HG03378 (cell line): ENCODE measurements at regions not wholly inside any gene's neighbourhood (a gene's known extent, or its start where the extent isn't known, plus 50 kb on each side); places are given as distances from the start of the nearest gene placed in this dataset.
"Not testable (repeated sequence)": the region's sequence is repeated elsewhere in the genome, so short reads cannot be mapped to it uniquely, and the experiment has no call there.

ENCODE experiments used
- ATAC-seq: cut with Tn5 transposase; IDR thresholded peaks from one replicate; pipeline ENCODE4 v1.9.1; 2021; ENCODE audit warnings: mild to moderate bottlenecking, moderate library complexity; ENCODE audit not compliant: unreplicated experiment

DNA sequence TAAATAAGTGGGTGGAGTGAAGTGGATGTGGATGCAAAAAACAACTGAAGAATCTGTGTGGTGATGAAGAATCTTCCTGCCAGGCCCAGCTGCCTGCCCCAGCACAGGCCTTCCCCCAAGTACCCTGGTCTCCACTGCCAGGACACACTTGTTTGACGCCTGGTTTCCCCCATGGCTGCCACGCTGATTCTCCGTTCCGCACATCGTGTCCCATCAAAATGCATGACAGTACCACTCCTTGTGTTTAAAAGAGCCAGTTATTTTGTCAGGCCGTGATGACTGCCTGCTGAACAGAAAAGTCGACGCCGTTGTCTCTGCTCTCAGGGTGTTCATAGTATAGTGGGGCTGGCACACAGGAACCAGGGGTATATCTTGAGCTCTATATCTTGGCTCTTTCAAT is 50.3 kb upstream of the KYNU start:
- ATAC-seq = no peak

DNA sequence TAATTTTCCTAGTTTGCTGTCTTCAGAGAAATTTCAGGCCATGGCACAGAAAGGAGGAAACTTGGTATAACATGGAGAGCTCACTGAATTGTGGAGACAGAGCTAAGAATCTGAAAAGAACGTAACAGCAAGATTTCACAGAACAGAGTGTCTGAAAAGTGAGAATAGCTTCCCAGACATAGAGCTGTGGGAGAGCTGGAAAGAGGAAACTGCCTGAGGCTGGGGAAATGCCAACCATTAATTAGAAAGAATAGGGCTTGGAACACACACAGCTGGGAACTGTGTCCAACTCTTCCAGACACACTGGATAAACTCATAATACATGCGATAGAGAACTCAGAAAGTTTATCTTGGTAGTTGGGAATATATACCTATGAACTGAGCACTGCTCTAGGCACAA is 51.6 kb upstream of the KYNU start:
- ATAC-seq = no peak

DNA sequence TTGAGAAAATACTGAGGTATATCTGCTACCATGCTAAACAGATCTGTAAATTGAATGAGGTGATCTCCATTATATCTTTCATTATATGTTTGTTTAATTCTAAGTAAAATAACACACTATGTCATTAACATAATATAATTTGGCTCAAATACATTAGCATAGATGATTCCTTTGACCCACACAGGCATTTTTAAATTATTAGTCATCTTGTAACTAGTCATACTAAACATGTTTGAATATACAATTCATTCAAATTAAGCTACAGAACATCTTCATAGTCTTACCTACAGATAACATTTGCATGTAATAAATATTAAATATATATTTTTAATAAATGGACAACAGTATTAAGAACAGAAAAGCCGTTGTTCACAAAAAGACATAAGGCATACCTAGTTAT is 52.7 kb upstream of the KYNU start:
- ATAC-seq = no peak

DNA sequence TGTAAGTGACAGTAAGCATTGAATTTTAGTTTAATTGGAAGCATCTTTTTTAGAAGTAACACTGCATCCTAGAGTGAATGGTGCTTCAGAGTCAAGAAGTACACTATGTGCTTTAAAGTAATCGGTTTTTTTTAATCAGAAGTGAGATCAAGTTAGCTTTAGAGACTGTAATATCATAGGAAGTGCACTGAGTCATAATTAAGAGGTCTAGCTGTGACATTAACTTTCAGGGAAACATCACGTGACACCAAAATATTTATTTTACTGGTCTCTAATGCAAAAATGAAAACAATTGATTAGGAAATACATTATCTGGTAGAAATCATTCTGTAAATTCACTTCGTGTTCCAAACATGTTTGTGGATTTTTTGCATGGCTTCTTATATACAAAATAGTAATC is 55.3 kb upstream of the KYNU start:
- no peak for ATAC-seq

DNA sequence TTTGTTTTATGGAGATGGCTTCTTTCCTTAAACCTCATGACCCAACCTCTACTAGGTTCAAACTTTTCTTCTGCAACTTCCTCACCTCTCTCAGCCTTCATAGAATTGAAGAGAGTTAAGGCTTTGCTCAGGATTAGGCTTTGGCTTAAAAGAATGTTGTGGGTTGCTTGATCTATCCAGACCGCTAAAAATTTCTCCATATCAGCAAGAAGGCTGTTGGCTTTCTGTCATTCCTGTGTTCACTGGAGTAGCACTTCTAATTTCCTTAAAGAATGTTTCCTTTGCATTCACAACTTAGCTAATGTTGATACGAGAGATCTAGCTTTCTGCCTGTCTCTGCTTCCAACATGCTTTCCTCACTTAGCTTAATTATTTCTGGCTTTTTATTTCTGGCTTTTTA is 58.1 kb upstream of the KYNU start:
- ATAC-seq = no peak

DNA sequence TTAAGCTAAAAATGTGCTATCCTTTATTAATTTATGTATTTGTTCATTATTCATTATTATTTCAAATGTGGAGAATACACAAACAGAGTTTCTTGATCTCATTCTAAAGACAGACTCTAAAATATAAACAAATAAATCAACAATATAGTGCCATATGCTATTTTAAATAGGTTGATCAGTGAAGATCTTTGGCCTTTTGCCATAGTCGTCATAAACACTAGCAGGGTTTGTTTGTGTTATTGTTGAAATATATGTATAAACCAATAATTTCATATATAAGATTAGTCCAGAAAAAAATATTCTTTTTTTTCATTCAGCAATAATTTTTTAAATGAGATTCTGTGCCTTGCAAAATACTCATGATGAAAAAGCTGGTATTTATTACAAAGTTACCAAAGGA is 62.1 kb upstream of the KYNU start:
- ATAC-seq = no peak

DNA sequence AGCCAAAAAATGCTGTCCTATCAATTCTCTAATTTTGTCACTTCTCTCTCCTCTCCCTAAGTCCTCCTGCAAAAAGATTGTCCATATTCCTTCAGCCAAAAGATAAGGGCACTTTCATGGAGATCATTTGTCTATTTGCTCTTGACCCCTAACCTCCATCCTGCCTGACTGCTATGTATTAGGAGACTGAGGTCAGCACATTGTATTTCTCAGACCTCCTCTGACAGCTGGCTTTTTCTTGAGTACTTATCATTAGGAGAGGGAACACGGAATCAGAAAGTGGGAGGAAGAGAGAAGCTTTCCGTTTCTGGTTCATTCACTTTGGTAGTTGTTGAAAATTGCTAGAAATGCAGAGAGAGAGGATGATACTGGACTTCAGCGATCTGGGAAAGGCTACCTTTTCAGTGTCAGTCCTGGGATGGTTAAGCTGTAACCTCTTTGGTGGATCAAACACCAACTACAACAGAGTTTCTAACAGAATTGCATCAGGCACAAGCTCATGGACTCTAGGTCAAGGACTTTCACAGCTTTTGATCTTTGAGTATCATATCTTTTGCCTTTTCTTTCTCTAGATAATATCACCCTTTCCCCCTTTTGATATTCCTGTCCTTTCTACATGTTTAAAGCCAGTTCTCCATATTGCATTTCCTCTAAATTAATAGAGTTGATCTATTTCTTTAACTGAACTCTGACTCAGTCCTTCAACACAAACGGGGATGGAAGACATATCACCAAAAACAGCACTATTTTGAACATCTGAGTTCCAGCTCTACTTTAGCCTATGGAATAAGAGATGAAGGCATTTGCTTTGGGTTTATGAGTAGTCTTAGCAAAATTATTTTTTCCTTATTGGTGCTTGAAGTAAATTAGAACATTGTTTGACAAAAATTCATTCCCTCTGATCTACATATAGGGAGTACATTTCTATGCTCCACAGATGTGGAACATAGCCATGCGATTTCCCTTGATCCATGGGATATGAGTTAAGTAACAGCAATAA is 63.3 kb upstream of the KYNU start:
- ATAC-seq = no peak

DNA sequence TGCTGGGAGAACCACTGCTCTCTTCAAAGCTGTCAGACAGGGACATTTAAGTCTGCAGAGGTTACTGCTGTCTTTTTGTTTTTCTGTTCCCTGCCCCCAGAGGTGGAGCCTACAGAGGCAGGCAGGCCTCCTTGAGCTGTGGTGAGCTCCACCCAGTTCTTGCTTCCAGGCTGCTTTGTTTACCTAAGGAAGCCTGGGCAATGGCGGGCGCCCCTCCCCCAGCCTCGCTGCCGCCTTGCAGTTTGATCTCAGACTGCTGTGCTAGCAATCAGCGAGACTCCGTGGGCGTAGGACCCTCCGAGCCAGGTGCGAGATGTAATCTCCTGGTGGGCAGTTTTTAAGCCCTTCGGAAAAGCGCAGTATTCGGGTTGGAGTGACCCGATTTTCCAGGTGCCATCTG is 65.8 kb upstream of the KYNU start:
- ATAC-seq = not testable (repeated sequence)

DNA sequence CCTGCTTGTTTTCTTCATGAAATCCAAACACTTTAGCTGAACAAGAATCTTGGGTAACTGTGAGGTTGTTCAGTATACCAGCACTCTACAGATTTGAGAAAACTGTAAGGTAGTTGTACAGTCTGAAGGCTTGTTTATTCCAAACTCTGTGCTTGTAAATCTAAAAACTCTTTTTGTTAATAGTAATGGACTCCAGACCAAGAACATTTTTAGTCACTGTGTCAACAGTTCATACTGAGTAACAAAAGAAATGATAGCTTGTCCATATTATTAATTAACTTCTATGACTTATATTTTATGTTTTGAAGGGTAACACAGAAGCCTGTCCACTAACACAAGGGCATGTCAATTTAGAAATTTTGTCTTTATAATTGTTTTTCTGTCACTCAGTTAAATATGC is 72.2 kb upstream of the KYNU start:
- ATAC-seq = no peak

DNA sequence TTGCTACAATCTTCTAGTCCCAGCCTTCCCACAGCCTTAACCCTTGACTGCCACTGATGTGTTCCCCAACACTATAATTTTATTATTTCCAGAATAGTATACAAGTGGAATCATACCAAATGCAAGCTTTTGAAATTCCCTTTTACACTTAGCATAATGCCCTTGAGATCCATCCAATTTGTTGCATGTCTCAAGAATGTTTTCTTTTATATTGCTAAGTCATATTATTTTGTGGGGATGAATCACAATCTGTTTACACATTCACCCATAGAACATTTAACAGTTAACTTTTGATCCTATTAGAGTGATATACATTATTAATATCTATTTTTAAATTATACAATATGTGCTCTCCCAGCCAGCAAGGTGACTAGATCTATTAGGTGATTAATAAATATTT is 74.3 kb upstream of the KYNU start:
- ATAC-seq = no peak

DNA sequence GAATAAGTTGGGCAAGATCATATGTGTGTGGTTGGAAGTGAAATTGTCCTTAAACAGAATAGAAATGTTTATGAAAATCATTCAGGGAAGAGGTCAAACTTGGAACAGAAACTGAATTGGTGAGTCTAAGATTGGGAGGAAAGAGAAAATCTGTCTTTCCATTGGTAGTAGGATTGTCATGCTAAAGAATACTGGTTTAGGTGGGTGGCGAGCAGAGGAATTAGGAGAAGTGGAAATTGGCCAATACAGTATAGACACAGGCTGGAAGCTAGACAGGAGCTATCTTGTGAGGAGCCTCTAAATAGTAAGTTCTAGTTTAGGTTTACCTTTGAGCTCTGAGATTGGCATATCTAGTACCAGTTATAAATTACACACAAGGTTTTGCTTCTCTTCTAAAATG is 80.9 kb upstream of the KYNU start:
- ATAC-seq = no peak

DNA sequence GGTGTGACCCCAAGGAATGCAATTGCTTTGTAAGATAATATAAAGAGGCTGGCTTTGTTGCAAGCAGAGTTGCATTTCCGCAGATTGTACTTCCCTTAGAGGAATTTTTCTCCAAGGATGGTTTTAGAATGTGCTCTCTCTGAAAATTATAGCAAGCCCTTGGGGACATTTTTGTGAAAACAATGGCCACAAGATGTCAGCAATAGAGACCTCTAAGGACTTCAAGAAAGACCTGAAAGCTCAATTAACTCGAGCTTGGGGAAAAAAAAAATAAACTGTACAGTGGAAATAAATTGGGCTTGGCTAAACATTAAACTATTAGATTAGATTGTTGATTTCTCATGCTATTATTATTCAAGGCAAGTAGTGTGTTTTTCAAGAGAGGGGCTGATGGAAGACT is 81.3 kb upstream of the KYNU start:
- no peak for ATAC-seq

DNA sequence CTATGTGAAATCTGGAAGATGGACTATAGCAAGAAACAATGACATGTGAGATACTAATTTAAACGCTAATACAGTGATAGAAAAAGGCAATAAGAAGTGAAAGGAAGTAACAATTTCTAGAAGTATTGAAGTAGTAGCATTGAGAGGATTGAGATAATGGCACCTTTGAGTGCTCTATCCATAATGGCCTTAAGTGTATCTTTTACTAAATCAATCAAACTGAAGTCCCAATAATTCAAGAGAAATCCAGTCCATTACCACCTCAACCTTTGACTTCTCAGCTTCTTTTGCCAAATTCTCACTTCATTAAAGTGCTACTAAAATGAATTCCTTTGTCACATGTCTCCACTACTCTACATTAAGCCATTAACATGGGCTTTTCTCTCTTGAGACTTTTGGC is 82.6 kb upstream of the KYNU start:
- ATAC-seq = no peak

DNA sequence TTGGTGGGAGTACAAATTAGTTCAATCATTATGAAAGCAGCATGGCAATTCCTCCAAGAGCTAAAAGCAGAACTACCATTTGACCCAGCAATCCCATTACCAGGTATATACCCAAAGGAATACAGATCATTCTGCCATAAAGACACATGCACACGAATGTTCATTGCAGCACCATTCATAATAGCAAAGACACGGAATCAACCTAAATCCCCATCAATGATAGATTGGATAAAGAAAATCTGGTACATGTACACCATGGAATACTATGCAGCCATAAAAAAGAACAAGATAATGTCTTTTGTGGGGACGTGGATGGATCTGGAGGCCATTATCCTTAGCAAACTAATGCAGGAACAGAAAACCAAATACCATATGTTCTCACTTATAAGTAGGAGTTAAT is 85.1 kb upstream of the KYNU start:
- not testable (repeated sequence) for ATAC-seq

DNA sequence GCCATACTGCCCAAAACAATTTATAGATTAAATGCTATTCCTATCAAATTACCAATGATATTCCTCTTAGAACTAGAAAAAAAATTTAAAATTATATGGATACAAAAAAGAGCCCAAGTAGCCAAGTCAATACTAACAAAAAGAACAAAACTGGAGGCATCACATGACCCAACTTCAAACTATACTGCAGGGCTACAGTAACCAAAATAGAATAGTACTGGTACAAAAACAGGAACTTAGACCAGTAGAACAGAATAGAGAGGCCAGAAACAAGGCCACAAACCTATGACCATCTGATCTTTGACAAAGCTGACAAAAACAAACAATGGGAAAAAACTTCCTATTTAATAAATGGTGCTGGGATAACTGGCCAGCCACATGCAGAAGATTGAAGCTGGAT is 86.1 kb upstream of the KYNU start:
- ATAC-seq = no peak

DNA sequence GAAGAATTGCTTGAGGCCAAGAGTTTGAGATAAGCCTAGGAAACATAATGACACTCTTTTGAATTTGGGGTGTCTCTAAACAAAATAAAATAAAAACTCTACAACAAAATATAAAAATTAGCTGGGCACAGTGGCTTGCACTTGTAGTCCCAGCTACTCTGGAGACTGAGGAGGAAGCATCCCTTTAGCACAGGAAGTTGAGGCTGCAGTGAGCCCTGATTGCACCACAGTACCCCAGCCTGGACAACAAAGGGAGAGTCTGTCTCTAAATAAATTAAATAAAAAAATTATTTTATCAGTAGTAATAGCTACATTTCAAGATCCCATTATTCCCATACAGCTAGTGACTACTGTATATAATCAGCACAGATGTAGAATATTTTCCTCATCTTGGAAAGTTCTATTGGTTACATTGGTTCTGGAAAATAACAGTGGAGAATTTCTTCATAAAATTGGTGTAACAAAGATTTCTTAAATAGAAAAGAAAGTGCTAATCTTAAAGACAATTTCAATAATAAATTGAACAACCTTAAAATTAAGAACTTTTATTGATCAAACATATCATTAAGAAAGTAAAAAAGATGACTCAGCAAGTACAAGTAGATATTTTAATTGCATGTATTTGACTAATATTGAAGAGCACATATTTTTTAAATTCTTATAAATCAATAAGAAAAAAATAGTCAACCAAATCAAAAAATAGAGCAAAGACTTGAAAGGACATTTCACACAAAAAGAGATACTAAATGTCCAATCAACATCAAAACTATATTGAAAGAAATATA is 90.4 kb upstream of the KYNU start:
- ATAC-seq = no peak

DNA sequence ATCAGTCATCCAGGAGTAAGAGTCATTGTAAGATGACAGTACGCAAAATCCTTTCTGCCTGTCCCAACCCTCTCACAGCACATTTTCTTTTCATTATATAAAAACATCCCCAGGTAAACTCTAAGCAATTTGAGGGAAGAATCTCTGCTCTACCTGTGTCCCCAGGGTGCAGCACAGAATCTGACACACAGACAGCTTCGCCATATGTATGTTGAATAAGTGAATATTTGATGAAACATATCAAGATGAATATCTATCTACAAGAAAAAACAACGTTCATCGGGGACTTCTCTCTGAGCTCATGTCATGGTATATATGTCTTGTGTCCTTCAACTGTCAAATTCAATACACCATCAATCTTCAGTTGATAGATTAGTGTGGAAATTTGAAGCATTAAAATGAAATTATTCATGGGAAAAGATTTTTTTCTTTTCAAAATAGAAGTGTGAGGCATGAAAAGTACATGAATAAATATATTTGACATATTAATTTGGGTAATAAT is 94.5 kb upstream of the KYNU start:
- no peak for ATAC-seq

DNA sequence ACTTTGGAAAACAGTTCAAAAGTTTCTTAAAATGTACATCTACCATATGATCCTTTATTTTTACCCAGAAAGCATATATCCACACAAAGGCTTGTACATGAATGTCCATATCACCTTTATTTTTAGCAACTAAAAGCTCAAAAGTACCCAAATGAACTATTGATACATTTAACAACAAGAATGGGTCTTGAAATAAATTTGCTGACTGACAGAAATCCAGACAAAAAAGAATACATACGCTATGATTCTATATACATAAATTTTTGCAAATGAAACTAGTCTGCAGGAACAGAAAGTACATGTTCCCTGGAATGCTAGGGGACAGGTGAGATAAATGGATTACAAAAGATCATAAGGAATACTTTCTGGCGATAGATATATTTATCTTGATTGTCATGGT is 96.3 kb upstream of the KYNU start:
- ATAC-seq = no peak

DNA sequence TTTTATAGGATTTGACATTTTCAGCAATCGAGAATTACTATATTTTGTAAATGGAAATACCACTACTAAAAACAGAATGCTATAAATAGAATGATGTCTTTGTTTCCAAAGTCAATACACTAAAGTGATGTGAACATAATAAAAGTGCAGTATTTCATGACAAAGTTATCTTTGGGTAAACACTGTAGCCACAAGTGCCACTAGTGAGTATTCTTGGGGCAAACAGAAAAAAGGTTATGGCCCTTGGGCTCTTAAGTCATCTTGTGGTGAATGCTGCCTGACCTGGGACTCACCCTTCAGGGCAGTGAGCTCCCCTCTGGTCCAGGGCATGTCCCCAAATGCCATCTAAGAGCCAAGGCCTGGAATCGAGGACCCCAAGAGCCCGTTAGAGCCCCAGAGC is 99.2 kb upstream of the KYNU start:
- no peak for ATAC-seq

DNA sequence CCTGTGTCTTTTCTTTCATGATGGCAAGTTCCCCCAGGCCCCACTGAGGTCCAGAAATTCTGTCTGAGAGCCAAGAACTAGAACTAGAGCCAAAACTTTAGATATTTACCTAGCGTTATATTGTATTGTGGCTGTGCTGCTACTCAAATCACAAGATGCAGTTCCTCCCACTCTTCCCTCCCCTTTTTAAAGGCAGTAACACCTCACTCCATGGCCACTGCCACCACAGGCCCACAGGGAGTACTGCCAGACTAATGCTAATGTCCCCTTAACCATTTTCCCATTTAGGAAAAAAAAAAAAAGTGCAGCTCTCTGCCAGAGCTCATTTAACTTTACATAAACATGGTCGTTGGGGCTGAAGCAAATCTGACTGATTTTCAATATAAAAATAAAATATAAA is 99.7 kb upstream of the KYNU start:
- no peak for ATAC-seq

DNA sequence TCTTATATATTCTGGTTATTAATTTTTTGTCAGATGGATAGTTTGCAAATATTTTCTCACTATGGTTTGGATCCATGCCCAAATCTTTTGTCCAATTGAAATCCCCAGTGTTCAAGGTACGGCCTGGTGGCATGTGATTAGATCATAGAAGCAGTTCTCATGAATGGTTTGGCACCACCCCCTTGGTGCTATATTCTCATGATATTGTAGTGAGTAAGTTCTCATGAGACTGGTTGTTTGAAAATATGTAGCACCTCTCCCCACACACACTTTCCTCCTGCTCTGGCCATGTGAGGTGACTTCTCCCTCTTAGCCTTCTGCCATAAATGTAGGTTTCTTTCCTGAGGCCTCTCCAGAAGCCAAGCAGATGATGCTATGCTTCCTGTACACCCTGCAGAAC is 107.7 kb upstream of the KYNU start:
- no peak for ATAC-seq

DNA sequence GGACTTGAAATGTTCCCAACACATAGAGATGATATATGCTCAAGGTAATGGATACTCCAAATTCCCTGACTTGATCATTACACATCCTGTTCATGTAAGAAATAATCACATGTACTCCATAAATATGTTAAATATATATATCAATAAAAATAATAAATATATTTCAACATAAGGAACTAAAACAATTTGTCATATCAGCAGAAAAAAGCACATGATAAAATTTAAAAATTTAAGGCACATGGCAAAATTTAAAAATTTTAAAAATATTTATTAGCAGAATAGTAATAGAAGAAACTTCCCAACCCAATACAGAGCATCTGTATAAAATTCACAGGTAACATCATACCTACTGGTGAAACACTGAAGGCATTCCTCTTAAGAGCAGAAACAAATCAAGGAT is 109.6 kb upstream of the KYNU start:
- no peak for ATAC-seq
